Effector memory CD8-positive, alpha-beta T cell (primary cell): ENCODE measurements at regions not wholly inside any gene's neighbourhood (a gene's known extent, or its start where the extent isn't known, plus 50 kb on each side); places are given as distances from the start of the nearest gene placed in this dataset.

ENCODE experiments used
- ATAC-seq: fragments of 150-1000 bp; cut with Tn5 transposase; replicated peaks from 2 replicates; pipeline ENCODE4 v1.10.0; 2021; ENCODE audit warnings: mild to moderate bottlenecking, moderate library complexity
- DNase-seq, 3 experiments: peaks; one replicate each; pipeline ENCODE4 v3.0.0; 2021
- H3K27ac Mint-ChIP-seq, 2 donors: one replicate each; pipeline ENCODE4 v1.8.0; 2022; ENCODE audit warnings: mild to moderate bottlenecking in 2 of 2, mixed read lengths in 2 of 2, moderate library complexity in 2 of 2
- H3K27me3 Mint-ChIP-seq, 2 donors: one replicate each; pipeline ENCODE4 v1.8.0; 2022; ENCODE audit warnings: mixed read lengths in 2 of 2
- H3K36me3 Mint-ChIP-seq: one replicate; pipeline ENCODE4 v1.8.0; 2022; ENCODE audit warnings: mild to moderate bottlenecking, moderate library complexity, mixed read lengths; ENCODE audit not compliant: insufficient read depth
- H3K4me1 Mint-ChIP-seq, 2 donors: one replicate each; pipeline ENCODE4 v1.8.0; 2022; ENCODE audit warnings: low read depth in 2 of 2, mixed read lengths in 2 of 2
- H3K4me3 Mint-ChIP-seq, 2 donors: one replicate each; pipeline ENCODE4 v1.8.0; 2022; ENCODE audit warnings: mild to moderate bottlenecking in 2 of 2, mixed read lengths in 2 of 2, moderate library complexity in 2 of 2
- H3K9me3 Mint-ChIP-seq, 2 donors: one replicate each; pipeline ENCODE4 v1.8.0; 2022; ENCODE audit warnings: mixed read lengths in 2 of 2

GRCh38 chr6:105622226-105622625 lies 219.3 kb upstream of the PREP start:
- Mint-ChIP-seq H3K9me3 (no peaks in the 10 kb centered on the region), H3K4me1 (peaks cover 0 to 6% of the 10 kb centered on the region in 2 donors), H3K27ac (no peak overlapping the region), H3K36me3 (no peaks in the 10 kb centered on the region), H3K4me3 (no peak overlapping the region), H3K27me3 (no peaks in the 10 kb centered on the region)
- ATAC-seq (no peak), DNase-seq (no peak)

- no peak for ATAC-seq
- H3K4me1 Mint-ChIP-seq, result peaks cover 0 to 6% of the 10 kb centered on the region in 2 donors
- H3K4me3 Mint-ChIP-seq, result no peak overlapping the region
- no peaks in the 10 kb centered on the region for H3K36me3 Mint-ChIP-seq
- no peak overlapping the region for H3K27ac Mint-ChIP-seq
- H3K27me3 Mint-ChIP-seq, result no peaks in the 10 kb centered on the region
- no peak for DNase-seq
- H3K9me3 Mint-ChIP-seq, result no peaks in the 10 kb centered on the region
Observed at GRCh38 chr6:105621564-105622175, 218.8 kb upstream of the PREP start.

- Mint-ChIP-seq H3K4me3 (no peak overlapping the region), H3K27me3 (no peaks in the 10 kb centered on the region)
- DNase-seq, result no peak
Observed at GRCh38 chr6:105620878-105621277, 218.0 kb upstream of the PREP start.

GRCh38 chr6:105619971-105620741 lies 217.3 kb upstream of the PREP start:
- no peaks in the 10 kb centered on the region for H3K27me3 Mint-ChIP-seq

More at GRCh38 chr6:105620878-105621277, 218.0 kb upstream of the PREP start:
- Mint-ChIP-seq H3K9me3 (no peaks in the 10 kb centered on the region), H3K27ac (peak overlapping the region in 1 of 2 donors; percentile 50), H3K36me3 (no peaks in the 10 kb centered on the region), H3K4me1 (peaks cover 0 to 6% of the 10 kb centered on the region in 2 donors)
- peak; percentile 36 for ATAC-seq

GRCh38 chr6:105618247-105618646 lies 215.4 kb upstream of the PREP start:
- Mint-ChIP-seq H3K9me3 (no peaks in the 10 kb centered on the region), H3K27ac (no peak overlapping the region), H3K36me3 (no peaks in the 10 kb centered on the region), H3K4me3 (no peak overlapping the region), H3K4me1 (peaks cover 0 to 6% of the 10 kb centered on the region in 2 donors), H3K27me3 (no peaks in the 10 kb centered on the region)
- DNase-seq (no peak), ATAC-seq (no peak)

More at GRCh38 chr6:105619971-105620741, 217.3 kb upstream of the PREP start:
- no peak overlapping the region for H3K4me3 Mint-ChIP-seq
- peak overlapping the region in 1 of 2 donors; percentile 50 for H3K27ac Mint-ChIP-seq
- H3K36me3 Mint-ChIP-seq, result no peaks in the 10 kb centered on the region
- no peaks in the 10 kb centered on the region for H3K9me3 Mint-ChIP-seq
- H3K4me1 Mint-ChIP-seq, result peaks cover 0 to 6% of the 10 kb centered on the region in 2 donors
- DNase-seq (no peak), ATAC-seq (no peak)

GRCh38 chr6:105616521-105616920 lies 213.6 kb upstream of the PREP start:
- no peaks in the 10 kb centered on the region for H3K27me3 Mint-ChIP-seq
- no peaks in the 10 kb centered on the region for H3K9me3 Mint-ChIP-seq
- H3K4me3 Mint-ChIP-seq, result no peak overlapping the region
- no peak overlapping the region for H3K27ac Mint-ChIP-seq
- ATAC-seq (no peak), DNase-seq (no peak)
- H3K36me3 Mint-ChIP-seq, result no peaks in the 10 kb centered on the region
- no peaks in the 10 kb centered on the region for H3K4me1 Mint-ChIP-seq

- Mint-ChIP-seq H3K36me3 (no peaks in the 10 kb centered on the region), H3K4me3 (no peak overlapping the region), H3K4me1 (no peaks in the 10 kb centered on the region), H3K9me3 (no peaks in the 10 kb centered on the region), H3K27ac (no peak overlapping the region), H3K27me3 (no peaks in the 10 kb centered on the region)
- DNase-seq (no peak), ATAC-seq (no peak)
Observed at GRCh38 chr6:105611606-105612005, 208.7 kb upstream of the PREP start.

- Mint-ChIP-seq H3K27ac (no peak overlapping the region), H3K4me3 (no peak overlapping the region), H3K4me1 (no peaks in the 10 kb centered on the region), H3K36me3 (no peaks in the 10 kb centered on the region), H3K27me3 (no peaks in the 10 kb centered on the region), H3K9me3 (no peaks in the 10 kb centered on the region)
- no peak for DNase-seq
- ATAC-seq, result no peak
Observed at GRCh38 chr6:105609375-105609991, 206.6 kb upstream of the PREP start.

- Mint-ChIP-seq H3K9me3 (no peaks in the 10 kb centered on the region), H3K27ac (no peak overlapping the region), H3K4me1 (no peaks in the 10 kb centered on the region), H3K27me3 (no peaks in the 10 kb centered on the region), H3K4me3 (no peak overlapping the region), H3K36me3 (no peaks in the 10 kb centered on the region)
- DNase-seq (no peak), ATAC-seq (no peak)
Observed at GRCh38 chr6:105608711-105609374, 206.0 kb upstream of the PREP start.

GRCh38 chr6:105607636-105608621 lies 205.0 kb upstream of the PREP start:
- ATAC-seq, result no peak
- no peaks in the 10 kb centered on the region for H3K36me3 Mint-ChIP-seq
- no peak overlapping the region for H3K27ac Mint-ChIP-seq
- no peak for DNase-seq
- H3K4me3 Mint-ChIP-seq, result no peak overlapping the region
- no peaks in the 10 kb centered on the region for H3K4me1 Mint-ChIP-seq
- no peaks in the 10 kb centered on the region for H3K9me3 Mint-ChIP-seq
- no peaks in the 10 kb centered on the region for H3K27me3 Mint-ChIP-seq

- Mint-ChIP-seq H3K36me3 (no peaks in the 10 kb centered on the region), H3K9me3 (no peaks in the 10 kb centered on the region), H3K4me1 (peaks cover 0 to under 1% of the 10 kb centered on the region in 2 donors), H3K27ac (no peak overlapping the region), H3K4me3 (no peak overlapping the region), H3K27me3 (no peaks in the 10 kb centered on the region)
- ATAC-seq (no peak), DNase-seq (no peak)
Observed at GRCh38 chr6:105606831-105607463, 204.1 kb upstream of the PREP start.

GRCh38 chr6:105604587-105604884 lies 201.7 kb upstream of the PREP start:
- Mint-ChIP-seq H3K27ac (no peak overlapping the region), H3K27me3 (no peaks in the 10 kb centered on the region), H3K4me3 (no peak overlapping the region), H3K9me3 (no peaks in the 10 kb centered on the region), H3K36me3 (no peaks in the 10 kb centered on the region), H3K4me1 (peaks cover 8 to 9% of the 10 kb centered on the region in 2 donors)
- DNase-seq, result no peak
- no peak for ATAC-seq
